G401.6 (cell line): ENCODE measurements at regions not wholly inside any gene's neighbourhood (a gene's known extent, or its start where the extent isn't known, plus 50 kb on each side); places are given as distances from the start of the nearest gene placed in this dataset.
"Not testable (repeated sequence)": the region's sequence is repeated elsewhere in the genome, so short reads cannot be mapped to it uniquely, and the experiment has no call there.

Experiments
- FAIRE-seq: peaks from 2 replicates; lab custom pipeline; 2012; peaks lifted over from hg19 to GRCh38; lab: Jason Lieb, UNC

DNA sequence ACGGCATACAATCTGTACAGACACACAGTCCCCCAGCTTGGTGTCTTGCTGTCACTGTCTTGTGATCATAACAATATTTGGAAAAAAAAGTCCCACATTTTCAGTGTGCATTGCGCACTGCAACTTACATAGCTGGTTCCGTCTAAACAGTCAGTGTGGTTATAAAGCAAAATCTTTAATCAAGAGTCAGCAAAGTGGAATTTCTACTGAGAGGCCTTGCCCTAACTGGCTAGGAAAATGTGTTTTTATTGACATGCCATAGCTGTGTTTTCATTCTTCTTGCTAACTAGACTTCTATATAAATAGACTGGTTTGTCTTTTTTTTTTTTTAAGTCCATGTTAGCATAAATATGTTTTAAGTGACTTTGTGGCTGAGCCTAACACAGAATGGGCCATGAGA is 174.8 kb downstream of the POLR2M start:
- no peak for FAIRE-seq

DNA sequence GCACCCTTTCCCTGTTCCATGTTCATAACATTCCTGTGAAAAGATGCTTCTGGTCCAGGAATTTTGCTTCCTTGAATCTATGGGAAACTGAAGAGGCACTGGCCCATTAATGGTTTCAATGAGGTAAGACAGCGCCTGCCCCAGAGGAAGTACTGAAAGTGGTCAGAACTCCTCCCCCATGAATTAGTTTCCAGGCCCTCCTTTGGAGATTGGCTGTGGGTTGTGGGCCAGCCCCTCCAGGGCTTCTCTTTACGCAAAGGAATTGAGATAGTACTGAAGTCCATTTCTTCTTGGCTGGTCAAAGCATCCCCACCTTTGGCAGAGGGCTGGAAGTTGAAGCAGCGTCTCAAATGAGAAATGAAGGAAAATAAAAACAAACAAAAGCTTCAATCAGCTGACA is 175.5 kb downstream of the POLR2M start:
- no peak for FAIRE-seq

DNA sequence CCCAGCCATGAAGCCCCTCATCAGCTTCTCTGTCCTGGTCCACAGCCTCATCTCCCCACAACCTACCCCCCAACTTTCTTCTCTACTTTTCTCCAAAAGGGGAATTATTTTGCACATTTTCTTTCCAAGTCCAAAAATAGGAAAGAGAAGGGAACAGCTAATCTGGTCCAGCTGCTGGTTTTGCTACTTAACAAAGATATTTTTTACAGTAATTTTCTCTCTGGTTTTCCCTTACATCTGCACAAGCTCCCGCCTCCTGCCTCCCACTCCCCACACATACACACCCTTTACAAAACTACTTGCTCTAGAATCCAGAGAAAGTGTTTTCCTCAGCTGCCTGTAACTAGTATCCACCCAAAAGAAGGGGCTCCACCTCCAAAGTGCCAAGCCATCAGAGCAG is 177.2 kb downstream of the POLR2M start:
- no peak for FAIRE-seq

DNA sequence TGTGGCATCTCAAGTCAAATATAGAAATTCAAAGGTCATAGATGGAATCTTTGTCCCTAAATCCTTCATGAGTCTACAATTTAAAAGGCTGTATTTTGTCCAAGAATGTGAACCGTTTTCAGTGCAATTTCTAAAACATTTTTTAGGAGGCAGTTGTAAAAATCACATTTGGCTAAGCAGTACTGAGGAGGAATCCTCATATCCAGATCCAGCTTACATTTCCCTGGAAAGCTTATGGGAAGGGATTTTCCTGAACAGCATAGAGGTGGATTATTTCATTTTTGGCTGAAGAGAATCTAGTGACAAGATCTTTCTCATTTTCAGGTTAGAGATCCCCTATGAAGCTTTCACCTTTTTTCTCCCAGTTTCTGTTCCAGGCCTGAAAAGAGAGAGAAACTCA is 178.4 kb downstream of the POLR2M start:
- FAIRE-seq: no peak

DNA sequence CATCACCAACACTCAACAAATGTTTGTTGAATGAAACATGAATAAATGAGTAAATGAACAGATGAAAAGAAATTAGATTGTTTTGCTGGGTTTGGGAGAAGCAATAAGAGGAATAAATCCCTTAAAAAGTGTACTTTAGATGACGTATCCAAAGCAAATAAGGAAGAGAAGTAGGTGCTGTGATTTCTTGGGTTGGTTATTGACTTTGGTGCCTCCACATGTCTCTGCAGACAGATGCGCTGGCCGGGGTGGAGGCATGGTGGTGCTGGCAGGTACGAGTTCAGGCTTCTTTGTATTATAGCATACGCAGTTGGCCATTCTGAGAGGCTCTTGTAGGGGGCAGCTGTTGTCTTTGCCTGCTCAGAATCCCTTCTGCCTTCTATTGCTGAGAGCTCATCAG is 178.9 kb downstream of the POLR2M start:
- no peak for FAIRE-seq

DNA sequence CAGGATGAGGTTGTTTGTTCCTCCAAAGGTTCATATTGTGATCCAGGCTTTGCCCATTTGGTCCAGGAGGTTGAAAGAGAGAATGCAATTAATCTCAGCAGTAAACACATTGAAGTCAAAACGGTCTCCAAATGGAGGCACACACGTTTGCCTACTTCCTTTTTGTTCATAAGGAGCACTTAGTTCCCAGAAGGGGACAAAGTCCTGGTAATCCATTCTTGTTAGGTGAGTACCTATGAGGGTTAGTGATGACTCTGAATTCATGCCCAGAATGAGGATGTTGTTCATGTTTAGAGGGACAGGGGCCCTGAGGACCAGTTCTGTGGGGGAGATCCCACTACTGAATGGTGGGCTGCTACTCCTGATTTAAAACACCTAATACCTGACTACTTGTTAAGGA is 177.7 kb downstream of the ALDH1A2 start:
- no peak for FAIRE-seq

DNA sequence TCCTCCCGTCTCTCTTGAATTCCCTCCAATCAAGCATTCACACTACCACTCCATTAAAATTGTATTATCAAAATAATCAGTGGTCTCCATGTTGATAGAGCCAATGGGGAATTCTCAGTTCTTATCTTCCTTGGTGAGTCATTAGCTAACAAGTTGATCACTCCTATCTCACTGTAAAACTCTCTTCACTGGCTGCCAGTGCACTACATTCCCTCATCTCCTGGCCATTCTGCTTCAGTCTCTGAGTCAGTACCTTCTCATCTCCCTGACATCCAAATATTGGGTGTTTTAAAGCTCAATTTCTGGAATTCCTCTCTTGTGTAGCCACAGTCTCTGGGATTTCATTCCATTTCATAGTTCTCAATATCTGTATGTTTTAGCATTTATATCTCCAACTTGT is 175.2 kb downstream of the ALDH1A2 start:
- FAIRE-seq: no peak

DNA sequence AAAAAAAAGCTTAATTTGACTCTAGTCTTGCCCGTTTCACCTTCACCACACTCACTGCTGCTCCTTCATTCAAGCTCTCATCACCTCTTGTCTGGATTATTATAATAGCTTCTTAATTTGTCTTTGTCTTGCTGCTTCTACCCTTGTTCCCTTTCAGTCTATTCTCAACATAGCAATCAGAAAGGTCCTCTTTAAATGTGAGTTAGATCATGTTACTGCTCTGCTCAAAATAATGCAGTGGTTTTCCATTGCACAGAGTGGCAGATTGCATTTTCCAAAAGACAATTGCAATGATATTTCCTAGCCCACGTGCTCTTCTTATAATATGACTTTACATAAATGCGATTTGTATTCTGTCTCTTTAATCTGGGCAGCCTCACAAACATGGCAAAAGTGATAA is 174.6 kb downstream of the ALDH1A2 start:
- FAIRE-seq: no peak

DNA sequence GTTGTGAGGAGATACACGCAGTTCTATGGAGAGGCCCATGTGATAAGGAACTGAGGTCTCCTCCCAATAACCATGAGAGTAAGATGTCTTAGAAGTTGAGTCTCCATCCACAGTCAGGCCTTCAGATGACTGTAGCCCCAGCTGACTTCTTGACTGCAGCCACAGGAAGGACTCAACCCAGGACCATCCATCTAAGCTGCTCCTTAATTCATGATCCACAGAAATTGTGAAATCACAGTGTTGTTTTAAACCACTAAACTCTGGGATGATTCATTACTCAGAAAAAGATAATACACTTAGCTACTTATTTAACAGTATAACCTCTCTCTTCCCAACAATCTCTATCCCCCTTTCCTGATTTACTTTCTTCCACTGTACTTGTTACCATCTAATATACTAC is 173.3 kb downstream of the ALDH1A2 start:
- FAIRE-seq: no peak

DNA sequence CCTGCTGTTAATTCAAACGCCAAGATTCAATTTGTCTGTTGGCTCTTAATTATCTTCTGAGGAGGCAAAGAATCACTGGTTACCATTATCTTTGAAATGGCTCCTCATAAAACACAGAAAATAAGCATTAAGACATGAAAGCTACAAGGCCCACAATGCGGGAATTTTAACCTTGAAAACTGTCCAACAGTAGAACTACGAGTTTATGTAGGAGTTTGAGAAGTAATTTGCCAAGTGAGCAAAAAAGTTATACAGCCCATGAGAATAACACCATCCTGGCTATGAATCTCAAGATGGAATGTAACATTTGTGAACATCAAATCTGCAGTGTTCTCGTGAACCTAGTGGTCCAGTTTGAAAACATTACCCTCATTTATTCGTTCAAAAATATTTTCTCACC is 172.5 kb downstream of the ALDH1A2 start:
- FAIRE-seq: no peak

DNA sequence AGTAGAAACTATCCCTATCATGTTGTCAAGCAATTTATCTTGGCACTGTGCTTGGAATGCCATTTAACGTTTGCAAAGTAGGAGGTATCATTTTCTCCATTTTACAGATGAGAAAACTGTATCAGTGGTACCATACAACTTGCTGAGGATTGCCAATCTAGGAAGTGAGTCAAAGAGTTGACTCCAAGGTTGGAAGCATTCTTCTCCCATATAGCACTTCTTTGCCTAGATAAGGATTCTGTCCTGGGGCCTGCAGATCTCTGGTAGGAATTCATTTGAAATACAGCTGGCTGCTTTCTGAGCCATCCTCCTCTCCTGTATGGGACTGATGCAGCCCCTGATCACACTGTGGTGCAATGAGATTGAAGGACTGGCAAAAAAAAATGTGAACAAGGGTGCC is 170.2 kb downstream of the ALDH1A2 start:
- no peak for FAIRE-seq

DNA sequence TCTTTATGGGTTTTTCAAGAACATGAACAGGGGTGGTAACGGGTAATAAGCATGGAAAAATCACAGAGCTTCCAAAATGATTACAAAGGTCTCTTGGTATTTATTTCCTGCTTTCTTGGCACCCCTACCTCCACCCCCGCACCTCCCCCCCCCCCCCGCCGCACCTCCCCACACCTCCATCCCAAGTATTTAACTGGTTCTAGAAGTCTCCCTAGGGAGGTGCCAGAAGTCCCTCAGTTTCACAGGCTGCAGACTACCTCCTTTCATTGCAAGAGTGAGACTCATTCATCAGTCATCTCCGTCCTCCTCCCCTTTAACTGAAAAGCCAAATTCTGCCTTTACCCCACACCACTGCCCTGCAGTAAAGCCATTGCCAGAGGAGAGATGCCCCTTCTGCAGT is 169.4 kb downstream of the ALDH1A2 start:
- no peak for FAIRE-seq

DNA sequence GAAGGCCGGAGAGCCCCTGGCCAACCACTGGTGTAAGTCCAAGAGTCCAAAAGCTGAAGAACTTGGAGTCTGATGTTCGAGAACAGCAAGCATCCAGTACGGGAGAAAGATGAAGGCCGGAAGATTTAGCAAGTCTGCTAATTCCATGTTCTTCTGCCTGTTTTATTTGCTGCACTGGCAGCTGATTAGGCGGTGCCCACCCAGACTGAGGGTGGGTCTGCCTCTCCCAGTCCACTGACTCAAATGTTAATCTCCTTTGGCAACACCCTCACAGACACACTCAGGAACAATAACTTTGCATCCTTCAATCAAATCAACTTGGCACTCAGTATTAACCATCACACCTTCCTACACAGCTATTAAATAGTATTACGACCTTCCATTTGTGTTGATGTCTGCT is 168.6 kb downstream of the ALDH1A2 start:
- not testable (repeated sequence) for FAIRE-seq

DNA sequence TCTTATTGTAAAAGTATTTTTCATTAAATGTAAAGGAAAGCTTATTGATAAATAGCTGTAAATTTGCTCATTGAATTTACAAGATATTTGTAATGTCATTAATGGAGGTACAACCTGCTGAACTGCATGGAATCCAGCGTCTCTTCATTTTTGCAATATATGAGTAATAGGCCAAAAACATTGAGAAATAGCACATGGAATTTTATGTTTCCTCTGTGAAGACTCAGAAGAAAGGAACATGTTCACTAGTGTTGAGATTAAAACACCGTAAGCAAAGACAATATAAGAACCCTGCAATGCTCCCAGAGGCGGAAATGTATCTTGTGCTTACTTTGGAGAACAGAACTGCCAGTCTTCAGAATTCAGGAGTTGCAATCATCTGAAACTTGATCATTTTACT is 167.6 kb downstream of the ALDH1A2 start:
- FAIRE-seq: no peak

DNA sequence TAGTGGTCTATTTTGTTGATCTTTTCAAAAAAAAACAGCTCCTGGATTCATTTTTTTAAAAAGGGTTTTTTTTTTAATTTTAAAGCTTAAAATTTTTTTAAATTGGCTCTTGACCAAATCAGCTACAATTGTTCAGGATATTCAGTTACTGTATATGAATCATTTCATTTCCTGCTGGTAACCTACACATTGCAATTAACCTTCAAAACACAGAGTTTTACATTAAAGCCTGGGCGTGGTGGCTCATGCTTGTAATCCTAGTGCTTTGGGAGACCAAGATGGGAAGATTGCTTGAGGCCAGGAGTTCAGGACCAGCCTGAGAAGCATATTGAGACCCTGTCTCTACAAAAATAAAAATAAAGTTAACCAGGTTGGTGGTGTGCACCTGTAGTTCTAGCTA is 163.4 kb downstream of the ALDH1A2 start:
- no peak for FAIRE-seq
